Stimulated activated CD4-positive, alpha-beta T cell treated with anti-CD3 and anti-CD28 coated beads, TNF-alpha, amount 100 ng/mL, for 48 hours (primary cell): ENCODE measurements at regions not wholly inside any gene's neighbourhood (a gene's known extent, or its start where the extent isn't known, plus 50 kb on each side); places are given as distances from the start of the nearest gene placed in this dataset.
"Not testable (repeated sequence)": the region's sequence is repeated elsewhere in the genome, so short reads cannot be mapped to it uniquely, and the experiment has no call there.

Experiments used
- DNase-seq, 3 donors: peaks; one replicate each; pipeline ENCODE4 v3.0.0-alpha.2; 2020; ENCODE audit warnings: low read depth in 3 of 3

GRCh38 chr2:53366543-53366942, 401.1 kb upstream of the CHAC2 start:
- no peak for DNase-seq

- DNase-seq, result no peak
These were observed 404.7 kb upstream of the CHAC2 start for GRCh38 chr2:53362934-53363333.

GRCh38 chr2:53356291-53356905, 411.2 kb upstream of the CHAC2 start:
- DNase-seq, result no peak

- DNase-seq, result no peak
These were observed 414.2 kb upstream of the CHAC2 start for GRCh38 chr2:53353135-53354114.

- DNase-seq, result no peak
These were observed 420.3 kb upstream of the CHAC2 start for GRCh38 chr2:53347269-53347668.

- no peak for DNase-seq
These were observed 425.4 kb upstream of the CHAC2 start for GRCh38 chr2:53342248-53342647.

- no peak for DNase-seq
These were observed 433.0 kb upstream of the CHAC2 start for GRCh38 chr2:53334610-53335009.

GRCh38 chr2:53331667-53332066, 435.9 kb upstream of the CHAC2 start:
- DNase-seq, result no peak

- no peak for DNase-seq
These were observed 449.7 kb upstream of the CHAC2 start for GRCh38 chr2:53317861-53318260.

GRCh38 chr2:53315149-53315548, 452.5 kb upstream of the CHAC2 start:
- no peak for DNase-seq

GRCh38 chr2:53314718-53315117, 452.9 kb upstream of the CHAC2 start:
- no peak for DNase-seq

- not testable (repeated sequence) for DNase-seq
These were observed 454.0 kb upstream of the CHAC2 start for GRCh38 chr2:53313644-53314043.

- DNase-seq, result no peak
These were observed 454.9 kb upstream of the CHAC2 start for GRCh38 chr2:53312721-53313120.

- DNase-seq, result no peak
These were observed 455.4 kb upstream of the CHAC2 start for GRCh38 chr2:53312181-53312580.

GRCh38 chr2:53303012-53303578, 464.5 kb upstream of the CHAC2 start:
- no peak for DNase-seq

- no peak for DNase-seq
These were observed 465.1 kb upstream of the CHAC2 start for GRCh38 chr2:53302455-53302854.

GRCh38 chr2:53289309-53290006, 478.1 kb upstream of the CHAC2 start:
- DNase-seq, result no peak

GRCh38 chr2:53286345-53286744, 481.3 kb upstream of the CHAC2 start:
- DNase-seq, result no peak

- no peak for DNase-seq
These were observed 491.9 kb upstream of the CHAC2 start for GRCh38 chr2:53275743-53276142.

- no peak for DNase-seq
These were observed 499.0 kb upstream of the CHAC2 start for GRCh38 chr2:53268626-53269025.

GRCh38 chr2:53268086-53268485, 499.5 kb upstream of the CHAC2 start:
- no peak for DNase-seq
